GM21723 (cell line): ENCODE measurements at regions not wholly inside any gene's neighbourhood (a gene's known extent, or its start where the extent isn't known, plus 50 kb on each side); places are given as distances from the start of the nearest gene placed in this dataset.

Source experiments
- ATAC-seq: cut with Tn5 transposase; IDR thresholded peaks from one replicate; pipeline ENCODE4 v1.9.1; 2021; ENCODE audit warnings: mild to moderate bottlenecking, moderate library complexity; ENCODE audit not compliant: unreplicated experiment

GRCh38 chr7:18354108-18355085 is 141.2 kb upstream of the HDAC9 start:
- ATAC-seq, result no peak

GRCh38 chr7:18356191-18356645 is 139.3 kb upstream of the HDAC9 start:
- ATAC-seq, result peak; percentile 66

DNA sequence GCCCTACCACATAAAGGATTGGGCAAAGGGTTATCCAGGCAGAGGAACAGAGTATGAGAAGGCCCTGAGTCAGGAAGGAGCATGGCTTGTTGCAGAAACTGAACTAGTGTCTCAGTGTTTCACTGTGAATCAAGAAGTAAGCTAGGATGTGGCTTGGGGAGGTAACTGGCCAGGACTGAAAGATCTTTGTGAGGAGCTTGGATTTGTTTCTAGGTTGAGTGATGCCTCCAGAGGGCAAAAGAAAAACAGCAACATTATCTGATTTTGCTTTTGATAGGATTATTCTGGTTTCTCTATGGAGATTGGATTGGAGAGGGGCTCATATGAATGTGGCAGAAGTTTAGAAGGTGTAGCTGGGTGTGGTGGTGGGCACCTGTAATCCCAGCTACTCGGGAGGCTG is 137.9 kb upstream of the HDAC9 start:
- no peak for ATAC-seq

- no peak for ATAC-seq
Observed at GRCh38 chr7:18361756-18362155, 133.8 kb upstream of the HDAC9 start.

DNA sequence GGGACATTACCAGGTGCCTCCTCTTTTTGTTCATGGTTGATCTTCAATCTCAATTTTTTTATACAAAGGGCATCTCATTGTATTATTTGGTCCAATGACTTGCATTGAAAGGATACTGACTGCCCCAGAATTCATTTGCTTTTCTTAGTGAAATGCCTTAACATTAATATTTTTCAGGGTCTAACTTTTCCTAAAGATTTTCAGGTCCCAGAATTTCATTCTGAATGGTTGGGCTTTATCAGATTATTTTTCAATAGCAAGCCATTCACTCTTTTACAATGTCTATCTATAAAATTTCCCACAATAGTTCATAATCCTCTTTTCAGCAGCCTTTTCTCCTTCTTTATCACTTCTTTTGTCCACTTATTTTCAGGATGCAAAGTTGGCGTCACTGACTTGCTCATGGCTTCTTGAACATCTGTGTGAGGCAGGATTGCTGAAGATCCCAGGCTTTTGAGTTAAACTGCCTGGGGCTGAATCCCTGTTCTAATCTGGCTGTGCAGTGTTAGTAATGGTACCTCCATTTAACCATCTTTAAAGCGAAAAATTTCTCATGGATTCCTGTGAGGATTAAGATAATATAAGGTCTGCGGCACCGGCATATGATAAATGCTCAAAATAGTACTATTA is 131.7 kb upstream of the HDAC9 start:
- ATAC-seq, result no peak

DNA sequence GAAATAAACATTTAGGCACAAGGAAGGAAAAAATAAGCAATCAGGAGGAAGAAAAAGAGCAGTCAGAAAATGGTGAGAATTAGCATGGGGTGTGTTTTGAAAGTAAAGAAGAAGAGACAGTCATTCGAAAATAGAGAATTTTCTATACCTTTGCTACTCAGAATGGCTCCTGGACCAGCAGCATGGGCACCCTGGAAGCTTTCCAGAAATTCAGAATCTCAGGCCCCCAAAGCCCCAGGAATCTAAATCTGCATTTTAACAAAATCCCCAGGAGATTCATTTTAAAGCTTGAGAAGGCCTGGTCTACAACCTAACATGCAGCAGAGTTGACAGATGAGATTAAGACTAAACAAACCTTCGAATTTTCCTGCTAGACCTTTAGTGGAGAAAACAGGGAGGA is 131.2 kb upstream of the HDAC9 start:
- ATAC-seq, result no peak

- ATAC-seq, result no peak
Observed at GRCh38 chr7:18366394-18366793, 129.2 kb upstream of the HDAC9 start.

DNA sequence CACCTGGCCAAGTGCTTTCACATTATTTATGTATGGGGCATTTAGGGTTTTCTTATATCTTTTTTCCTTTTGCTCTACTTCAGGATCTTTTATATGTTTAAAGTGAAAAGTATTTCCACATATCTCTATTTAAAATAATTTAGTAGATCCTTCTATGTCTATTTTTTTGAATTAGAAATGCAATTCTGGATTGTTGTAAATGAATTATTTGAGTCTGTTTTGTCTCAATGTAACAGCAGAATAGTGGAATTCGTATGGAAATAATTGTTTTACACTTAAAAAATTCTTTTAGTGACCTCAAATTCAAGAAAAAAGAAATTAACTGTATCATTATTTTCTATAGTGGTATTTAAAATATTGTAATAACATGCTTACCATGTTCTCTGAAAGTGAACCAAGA is 126.5 kb upstream of the HDAC9 start:
- no peak for ATAC-seq

DNA sequence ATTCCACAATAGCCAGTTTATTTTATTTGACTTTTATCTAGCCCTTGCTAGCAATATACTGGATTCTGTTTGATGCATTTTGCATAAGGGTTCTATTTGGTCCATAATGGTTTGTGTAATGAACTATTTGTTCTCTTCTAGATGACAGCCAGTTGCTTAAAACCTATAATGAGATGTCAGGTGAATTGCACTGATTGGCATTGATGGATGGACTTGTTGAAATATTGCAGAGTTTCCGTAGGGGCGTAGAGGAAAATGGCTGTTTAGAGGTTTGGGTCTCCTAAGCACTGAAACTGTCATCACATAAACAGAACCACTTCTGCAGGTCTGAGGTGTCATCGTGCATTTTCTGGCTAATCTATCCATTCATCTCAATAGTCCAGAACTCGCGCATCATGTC is 124.9 kb upstream of the HDAC9 start:
- no peak for ATAC-seq

DNA sequence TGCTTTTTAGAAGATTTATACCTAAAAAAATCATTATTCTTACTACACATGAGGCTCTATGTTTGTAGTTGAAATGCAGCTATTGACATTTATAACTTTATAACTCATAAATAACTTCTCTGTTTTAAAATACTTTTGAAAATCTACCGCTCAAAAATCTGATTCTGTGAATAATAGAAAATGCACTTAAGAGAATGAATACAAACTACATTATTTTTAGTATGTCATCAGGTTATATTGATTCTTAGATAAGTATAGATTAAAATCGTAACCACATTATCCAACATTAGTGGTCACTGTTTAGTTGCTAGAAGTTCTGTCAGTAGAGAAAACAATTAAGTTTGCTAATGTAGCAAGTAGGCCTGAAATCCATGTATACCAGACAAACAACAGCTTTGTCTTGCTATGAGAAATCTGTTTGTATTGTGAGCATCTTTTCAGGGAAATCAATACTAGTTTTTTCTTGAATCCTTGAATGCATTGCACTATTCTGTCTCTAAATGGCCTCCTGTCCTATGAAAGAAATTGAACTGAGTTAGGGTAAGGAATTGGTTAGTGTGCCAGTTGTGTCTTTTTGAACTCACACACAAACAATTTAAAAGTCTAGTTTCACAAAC is 116.5 kb upstream of the HDAC9 start:
- ATAC-seq, result no peak

GRCh38 chr7:18384491-18385143 is 110.9 kb upstream of the HDAC9 start:
- ATAC-seq, result no peak

DNA sequence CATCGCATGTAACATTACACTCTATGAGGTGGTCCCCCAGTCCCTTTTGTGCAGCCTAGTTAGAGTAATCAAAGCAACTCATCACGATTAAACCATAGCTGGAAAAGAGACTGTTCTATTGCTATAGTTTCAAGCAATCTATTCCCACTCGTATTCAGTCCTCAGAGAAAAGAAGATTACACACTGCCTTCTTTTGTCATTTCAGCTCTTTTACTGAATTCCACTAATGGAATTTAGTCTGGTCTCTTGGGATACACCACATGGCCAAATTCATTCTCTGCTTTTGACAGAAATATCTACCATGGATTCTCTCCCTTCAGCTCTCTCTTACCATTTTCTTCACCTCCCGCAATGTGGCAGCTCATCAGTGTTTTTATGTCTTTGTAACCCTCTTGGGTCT is 108.9 kb upstream of the HDAC9 start:
- no peak for ATAC-seq

DNA sequence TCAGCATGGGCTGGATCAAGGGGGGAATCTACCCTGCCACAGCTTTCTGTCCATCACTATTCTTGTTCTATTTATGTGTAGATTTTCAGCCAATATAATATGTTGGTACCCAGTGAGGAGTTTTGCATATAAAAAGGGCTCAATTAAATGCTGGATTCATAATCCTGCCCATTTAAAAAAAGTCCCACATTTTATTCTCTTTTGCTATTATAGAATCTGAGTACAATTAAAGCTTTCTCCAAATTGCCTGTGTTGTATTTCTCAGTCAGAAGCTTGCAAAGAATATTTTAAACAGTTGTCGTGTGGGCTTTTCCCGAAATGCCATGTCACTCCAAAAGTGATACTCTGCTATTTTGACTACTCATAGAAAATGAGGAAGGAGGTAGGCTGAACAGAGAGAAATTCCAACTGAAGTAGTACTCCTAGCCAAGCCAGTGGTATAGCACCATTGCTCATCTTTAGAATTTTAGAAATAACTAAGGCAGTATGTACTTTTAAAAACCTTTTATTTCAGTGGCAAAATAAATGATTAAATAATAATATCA is 108.3 kb upstream of the HDAC9 start:
- no peak for ATAC-seq

DNA sequence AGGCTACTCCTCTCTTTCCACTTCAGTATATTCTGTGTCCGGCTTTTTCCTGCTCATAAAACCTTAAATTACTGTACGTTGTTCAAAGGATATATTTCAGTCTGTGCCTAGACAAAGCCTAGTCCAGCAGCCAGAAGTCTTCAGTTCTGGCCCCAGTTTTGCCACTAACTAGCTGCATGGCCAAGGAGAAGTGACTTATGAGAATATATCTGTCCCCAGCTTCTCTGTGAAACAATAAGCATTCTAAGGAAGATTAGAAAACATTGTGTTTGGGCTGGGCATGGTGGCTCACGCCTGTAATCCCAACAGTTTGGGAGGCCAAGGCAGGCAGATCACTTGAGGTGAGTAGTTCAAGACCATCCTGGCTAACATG is 105.0 kb upstream of the HDAC9 start:
- peak; percentile 37 for ATAC-seq

DNA sequence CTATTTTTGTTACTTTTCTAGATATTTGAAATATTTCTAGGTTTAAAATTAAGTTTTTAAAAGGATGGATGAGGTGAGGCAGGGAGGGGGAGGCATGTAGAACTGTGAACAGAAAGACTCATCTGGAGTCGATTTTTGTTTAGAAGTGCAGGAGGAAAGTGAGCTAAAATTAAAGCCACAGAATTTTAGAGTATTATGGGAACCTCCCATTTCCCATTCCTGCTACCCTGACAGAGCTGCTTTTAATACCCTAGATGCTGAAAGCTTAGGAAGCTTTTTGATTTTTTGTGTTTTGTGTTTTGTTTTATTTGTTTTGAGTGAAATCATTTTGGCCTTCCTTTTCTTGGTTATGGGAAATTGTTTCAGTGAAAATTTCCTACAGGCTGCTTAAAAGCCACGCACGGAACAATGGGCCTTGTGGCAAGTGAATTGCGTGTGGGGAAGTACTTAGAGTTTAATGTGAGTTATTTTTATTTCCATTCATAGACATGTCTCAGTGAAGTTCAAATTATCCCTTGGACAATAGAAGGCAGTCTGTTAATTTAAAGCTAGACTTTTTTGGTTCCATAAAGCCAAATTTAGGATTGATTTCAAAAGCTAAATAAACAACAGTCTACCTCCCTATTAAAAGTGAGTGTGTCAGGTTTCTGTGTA is 102.0 kb upstream of the HDAC9 start:
- ATAC-seq, result no peak

GRCh38 chr7:18395868-18396267 is 99.7 kb upstream of the HDAC9 start:
- ATAC-seq, result no peak

DNA sequence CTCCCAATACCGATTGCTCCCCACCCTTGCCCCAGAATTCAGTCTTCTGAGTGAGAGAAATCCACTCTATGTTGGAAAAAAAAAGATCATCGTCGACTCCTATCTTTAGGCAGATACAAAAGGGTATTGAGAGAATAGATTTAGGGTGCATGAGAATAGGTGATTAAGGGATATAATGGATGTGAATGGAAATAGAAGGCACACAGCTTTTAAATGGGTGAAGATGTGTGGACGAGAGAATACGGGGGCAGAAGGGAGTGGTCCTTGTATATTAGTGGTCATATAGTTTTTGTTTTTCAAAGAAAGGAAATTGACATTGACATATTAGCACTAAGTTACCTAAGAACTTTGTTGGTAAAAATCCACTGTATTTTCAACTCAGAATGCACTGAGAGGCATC is 98.6 kb upstream of the HDAC9 start:
- no peak for ATAC-seq

- ATAC-seq, result no peak
Observed at GRCh38 chr7:18399436-18400235, 95.9 kb upstream of the HDAC9 start.

- no peak for ATAC-seq
Observed at GRCh38 chr7:18400275-18400674, 95.3 kb upstream of the HDAC9 start.

GRCh38 chr7:18400726-18401125 is 94.8 kb upstream of the HDAC9 start:
- ATAC-seq, result no peak
